ENCODE measurements at regions not wholly inside any gene's neighbourhood (a gene's known extent, or its start where the extent isn't known, plus 50 kb on each side); places are given as distances from the start of the nearest gene placed in this dataset.
"Not testable (repeated sequence)": the region's sequence is repeated elsewhere in the genome, so short reads cannot be mapped to it uniquely, and the experiment has no call there.

GRCh38 chrX:7620560-7620959 is 222.4 kb upstream of the VCX start:
- TF ChIP-seq EZH2 (IDR thresholded peaks at IDR 0.05; ENCODE audit: low read length, missing control alignments) (no peak), CTCF (conservative IDR thresholded peaks at IDR 0.05 in 1 of 2, IDR thresholded peaks at IDR 0.05 in 1 of 2; ENCODE audit: low read depth in 1 of 2, low read length in 2 of 2) (no peak)
- Histone ChIP-seq H3K27ac (ENCODE audit: insufficient read depth, low read length) (no peak overlapping the region), H3K9ac (ENCODE audit: insufficient read depth, low read length) (no peak overlapping the region), H2AFZ (ENCODE audit: low read length) (no peak overlapping the region), H3K36me3 (ENCODE audit: control insufficient read depth, insufficient read depth, low read length) (no peaks in the 10 kb centered on the region), H3K4me3 (replicated peaks in 1 of 4; ENCODE audit: control extremely low read depth in 1 of 4, insufficient read depth in 1 of 4, low read depth in 3 of 4, low read length in 4 of 4) (no peak overlapping the region), H3K79me2 (ENCODE audit: control insufficient read depth, insufficient read depth, low read length) (no peaks in the 10 kb centered on the region), H3K4me2 (ENCODE audit: extremely low read depth, insufficient read depth, low read length) (no peak overlapping the region), H3K9me3 (ENCODE audit: control insufficient read depth, insufficient read depth, low read depth, low read length) (no peaks in the 10 kb centered on the region), H3K27me3 (ENCODE audit: control insufficient read depth, insufficient read depth, low read length) (no peaks in the 10 kb centered on the region), H4K20me1 (ENCODE audit: control insufficient read depth, extremely low read depth, insufficient read depth, low read length) (no peaks in the 10 kb centered on the region), H3K4me1 (ENCODE audit: control insufficient read depth, extremely low read depth, insufficient read depth, low read length) (no peaks in the 10 kb centered on the region)
- DNase-seq (ENCODE audit: low read depth in 2 of 2), result no peak

- Histone ChIP-seq H3K79me2 (ENCODE audit: control insufficient read depth, insufficient read depth, low read length) (no peaks in the 10 kb centered on the region), H3K27me3 (ENCODE audit: control insufficient read depth, insufficient read depth, low read length) (no peaks in the 10 kb centered on the region), H3K4me2 (ENCODE audit: extremely low read depth, insufficient read depth, low read length) (no peak overlapping the region), H3K9ac (ENCODE audit: insufficient read depth, low read length) (no peak overlapping the region), H2AFZ (ENCODE audit: low read length) (no peak overlapping the region), H3K9me3 (ENCODE audit: control insufficient read depth, insufficient read depth, low read depth, low read length) (no peaks in the 10 kb centered on the region), H3K4me3 (replicated peaks in 1 of 4; ENCODE audit: control extremely low read depth in 1 of 4, insufficient read depth in 1 of 4, low read depth in 3 of 4, low read length in 4 of 4) (no peak overlapping the region), H4K20me1 (ENCODE audit: control insufficient read depth, extremely low read depth, insufficient read depth, low read length) (no peaks in the 10 kb centered on the region), H3K27ac (ENCODE audit: insufficient read depth, low read length) (no peak overlapping the region), H3K36me3 (ENCODE audit: control insufficient read depth, insufficient read depth, low read length) (no peaks in the 10 kb centered on the region), H3K4me1 (ENCODE audit: control insufficient read depth, extremely low read depth, insufficient read depth, low read length) (no peaks in the 10 kb centered on the region)
- no peak for DNase-seq (ENCODE audit: low read depth in 2 of 2)
- TF ChIP-seq CTCF (conservative IDR thresholded peaks at IDR 0.05 in 1 of 2, IDR thresholded peaks at IDR 0.05 in 1 of 2; ENCODE audit: low read depth in 1 of 2, low read length in 2 of 2) (no peak), EZH2 (IDR thresholded peaks at IDR 0.05; ENCODE audit: low read length, missing control alignments) (no peak)
Observed at GRCh38 chrX:7617994-7618393, 225.0 kb upstream of the VCX start.

- TF ChIP-seq EZH2 (IDR thresholded peaks at IDR 0.05; ENCODE audit: low read length, missing control alignments) (no peak), CTCF (conservative IDR thresholded peaks at IDR 0.05 in 1 of 2, IDR thresholded peaks at IDR 0.05 in 1 of 2; ENCODE audit: low read depth in 1 of 2, low read length in 2 of 2) (no peak)
- H3K9me3 ChIP-seq (ENCODE audit: control insufficient read depth, insufficient read depth, low read depth, low read length), result no peaks in the 10 kb centered on the region
- H3K4me2 ChIP-seq (ENCODE audit: extremely low read depth, insufficient read depth, low read length), result no peak overlapping the region
Observed at GRCh38 chrX:7614616-7615015, 228.4 kb upstream of the VCX start.

GRCh38 chrX:7608625-7609024 is 234.3 kb upstream of the VCX start:
- H3K9ac ChIP-seq (ENCODE audit: insufficient read depth, low read length); H2AFZ ChIP-seq (ENCODE audit: low read length); H3K36me3 ChIP-seq (ENCODE audit: control insufficient read depth, insufficient read depth, low read length); H3K27me3 ChIP-seq (ENCODE audit: control insufficient read depth, insufficient read depth, low read length); H3K9me3 ChIP-seq (ENCODE audit: control insufficient read depth, insufficient read depth, low read depth, low read length); H3K4me3 ChIP-seq (replicated peaks in 1 of 4; ENCODE audit: control extremely low read depth in 1 of 4, insufficient read depth in 1 of 4, low read depth in 3 of 4, low read length in 4 of 4); H4K20me1 ChIP-seq (ENCODE audit: control insufficient read depth, extremely low read depth, insufficient read depth, low read length); H3K27ac ChIP-seq (ENCODE audit: insufficient read depth, low read length); H3K4me2 ChIP-seq (ENCODE audit: extremely low read depth, insufficient read depth, low read length); H3K4me1 ChIP-seq (ENCODE audit: control insufficient read depth, extremely low read depth, insufficient read depth, low read length); H3K79me2 ChIP-seq (ENCODE audit: control insufficient read depth, insufficient read depth, low read length); DNase-seq (ENCODE audit: low read depth in 2 of 2): not testable (repeated sequence)

More at GRCh38 chrX:7614616-7615015, 228.4 kb upstream of the VCX start:
- Histone ChIP-seq H3K36me3 (ENCODE audit: control insufficient read depth, insufficient read depth, low read length) (no peaks in the 10 kb centered on the region), H3K9ac (ENCODE audit: insufficient read depth, low read length) (no peak overlapping the region), H3K27ac (ENCODE audit: insufficient read depth, low read length) (no peak overlapping the region), H4K20me1 (ENCODE audit: control insufficient read depth, extremely low read depth, insufficient read depth, low read length) (no peaks in the 10 kb centered on the region), H3K79me2 (ENCODE audit: control insufficient read depth, insufficient read depth, low read length) (no peaks in the 10 kb centered on the region), H3K4me3 (replicated peaks in 1 of 4; ENCODE audit: control extremely low read depth in 1 of 4, insufficient read depth in 1 of 4, low read depth in 3 of 4, low read length in 4 of 4) (no peak overlapping the region), H2AFZ (ENCODE audit: low read length) (no peak overlapping the region), H3K4me1 (ENCODE audit: control insufficient read depth, extremely low read depth, insufficient read depth, low read length) (no peaks in the 10 kb centered on the region), H3K27me3 (ENCODE audit: control insufficient read depth, insufficient read depth, low read length) (no peaks in the 10 kb centered on the region)
- no peak for DNase-seq (ENCODE audit: low read depth in 2 of 2)

Measured in fibroblast of lung (primary cell).